ENCODE measurements at regions not wholly inside any gene's neighbourhood (a gene's known extent, or its start where the extent isn't known, plus 50 kb on each side); places are given as distances from the start of the nearest gene placed in this dataset.
A peak's percentile ranks its signal among the peaks of the same experiment; 100 is the strongest.

DNA sequence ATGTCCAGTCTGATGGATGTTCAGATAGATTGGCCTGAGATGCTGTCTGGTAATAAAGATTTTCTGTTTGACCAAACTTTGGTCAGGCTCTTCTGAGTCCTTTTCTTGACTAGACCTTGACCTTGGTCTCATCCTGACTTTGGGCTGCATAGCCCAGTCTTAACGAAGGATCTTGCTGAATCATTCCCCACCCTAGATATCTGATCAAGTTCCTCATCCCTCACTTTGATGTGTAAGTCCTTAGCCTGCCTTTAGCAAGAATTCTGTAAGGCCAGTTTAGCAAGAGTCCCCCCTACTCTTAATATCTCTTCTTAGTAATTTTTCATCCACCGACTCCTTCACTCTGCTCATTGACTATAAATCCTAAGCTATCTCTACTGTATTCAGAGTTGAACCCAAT lies 244.4 kb upstream of the JADE1 start (continued):
- no peak for TF ChIP-seq GTF3C2 (IDR thresholded peaks at IDR 0.05; ENCODE audit: borderline replicate concordance, extremely low read depth, insufficient read length)
- no peak for TF ChIP-seq FOXJ2 (tag; IDR thresholded peaks at IDR 0.05)
- TF ChIP-seq HNRNPH1 (optimal IDR thresholded peaks at IDR 0.05; ENCODE audit: low read depth, low read length): no peak
- TF ChIP-seq, protein P1, sequence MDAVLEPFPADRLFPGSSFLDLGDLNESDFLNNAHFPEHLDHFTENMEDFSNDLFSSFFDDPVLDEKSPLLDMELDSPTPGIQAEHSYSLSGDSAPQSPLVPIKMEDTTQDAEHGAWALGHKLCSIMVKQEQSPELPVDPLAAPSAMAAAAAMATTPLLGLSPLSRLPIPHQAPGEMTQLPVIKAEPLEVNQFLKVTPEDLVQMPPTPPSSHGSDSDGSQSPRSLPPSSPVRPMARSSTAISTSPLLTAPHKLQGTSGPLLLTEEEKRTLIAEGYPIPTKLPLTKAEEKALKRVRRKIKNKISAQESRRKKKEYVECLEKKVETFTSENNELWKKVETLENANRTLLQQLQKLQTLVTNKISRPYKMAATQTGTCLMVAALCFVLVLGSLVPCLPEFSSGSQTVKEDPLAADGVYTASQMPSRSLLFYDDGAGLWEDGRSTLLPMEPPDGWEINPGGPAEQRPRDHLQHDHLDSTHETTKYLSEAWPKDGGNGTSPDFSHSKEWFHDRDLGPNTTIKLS (IDR thresholded peaks at IDR 0.05; ENCODE audit: borderline replicate concordance, low read depth): no peak
- TF ChIP-seq HMBOX1 (IDR thresholded peaks at IDR 0.05): 0 out of 2 replicates have a peak, but pooled peaks have one; percentile 20
- peak; percentile 73 for TF ChIP-seq C11orf30 (IDR thresholded peaks at IDR 0.05; ENCODE audit: low read depth)
- peak; percentile 86 for TF ChIP-seq CTBP1 (IDR thresholded peaks at IDR 0.05; ENCODE audit: borderline replicate concordance)
- no peak for TF ChIP-seq NEUROD1 (IDR thresholded peaks at IDR 0.05; ENCODE audit: borderline replicate concordance, low read depth, low read length, partially characterized antibody)
- TF ChIP-seq MEIS2 (IDR thresholded peaks at IDR 0.05; ENCODE audit: partially characterized antibody): peak; percentile 63
- TF ChIP-seq NFE2 (IDR thresholded peaks at IDR 0.05; ENCODE audit: low read depth): peak; percentile 94
- no peak for TF ChIP-seq PTBP1 (IDR thresholded peaks at IDR 0.05; ENCODE audit: low read depth, low read length)
- TF ChIP-seq HNRNPK (IDR thresholded peaks at IDR 0.05; ENCODE audit: low read depth, low read length, poor library complexity, severe bottlenecking): no peak
- TF ChIP-seq ETV1 (tag; conservative IDR thresholded peaks at IDR 0.05; ENCODE audit: low read depth): peak; percentile 14; the same call in 1 of the 2 replicates
- peak; percentile 8; the same call in 1 of the 2 replicates for TF ChIP-seq TEAD4 (IDR thresholded peaks at IDR 0.05; ENCODE audit: low read length)
- no peak for TF ChIP-seq TEAD4 (CRISPR knock-in tag; IDR thresholded peaks at IDR 0.05; ENCODE audit: borderline replicate concordance)
- peak; percentile 59; the same call in 1 of the 2 replicates for TF ChIP-seq MAFF (IDR thresholded peaks at IDR 0.05; ENCODE audit: low read length)
- no peak for TF ChIP-seq FOXJ3 (CRISPR knock-in tag; IDR thresholded peaks at IDR 0.05)
- TF ChIP-seq, protein P2, sequence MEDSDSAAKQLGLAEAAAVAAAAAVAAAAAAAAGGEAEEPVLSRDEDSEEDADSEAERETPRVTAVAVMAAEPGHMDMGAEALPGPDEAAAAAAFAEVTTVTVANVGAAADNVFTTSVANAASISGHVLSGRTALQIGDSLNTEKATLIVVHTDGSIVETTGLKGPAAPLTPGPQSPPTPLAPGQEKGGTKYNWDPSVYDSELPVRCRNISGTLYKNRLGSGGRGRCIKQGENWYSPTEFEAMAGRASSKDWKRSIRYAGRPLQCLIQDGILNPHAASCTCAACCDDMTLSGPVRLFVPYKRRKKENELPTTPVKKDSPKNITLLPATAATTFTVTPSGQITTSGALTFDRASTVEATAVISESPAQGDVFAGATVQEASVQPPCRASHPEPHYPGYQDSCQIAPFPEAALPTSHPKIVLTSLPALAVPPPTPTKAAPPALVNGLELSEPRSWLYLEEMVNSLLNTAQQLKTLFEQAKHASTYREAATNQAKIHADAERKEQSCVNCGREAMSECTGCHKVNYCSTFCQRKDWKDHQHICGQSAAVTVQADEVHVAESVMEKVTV (CRISPR knock-in tag; IDR thresholded peaks at IDR 0.05): no peak
- TF ChIP-seq MAFG (tag; conservative IDR thresholded peaks at IDR 0.05): peak; percentile 84
- peak; percentile 29; the same call in 1 of the 2 replicates for TF ChIP-seq VEZF1 (CRISPR knock-in tag; IDR thresholded peaks at IDR 0.05)
- TF ChIP-seq TCF7 (IDR thresholded peaks at IDR 0.05; ENCODE audit: borderline replicate concordance): peak; percentile 28; the same call in 1 of the 2 replicates
- TF ChIP-seq DPF2 (IDR thresholded peaks at IDR 0.05): peak; percentile 66; the same call in 1 of the 2 replicates
